ENCODE measurements at regions not wholly inside any gene's neighbourhood (a gene's known extent, or its start where the extent isn't known, plus 50 kb on each side); places are given as distances from the start of the nearest gene placed in this dataset.

DNA sequence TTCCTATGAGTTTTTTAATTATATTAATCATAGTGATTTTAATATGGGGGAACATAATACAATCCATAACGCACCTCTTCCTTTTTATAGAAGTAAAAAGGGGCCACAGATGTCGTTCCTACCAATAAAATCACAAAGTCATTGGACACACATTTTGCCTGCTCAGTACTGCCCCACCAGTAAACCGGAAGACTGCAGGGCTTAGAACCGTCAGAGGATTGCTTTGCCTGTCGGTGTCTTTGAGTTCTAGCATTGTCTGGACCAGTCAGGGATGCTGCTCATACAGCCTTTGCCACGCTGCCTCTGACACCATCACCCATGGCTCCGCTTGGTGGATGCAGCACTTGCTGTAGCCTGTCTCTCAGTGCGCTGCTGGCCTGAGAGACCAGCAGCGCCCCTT, 853.6 kb downstream of the C6orf118 start:
- Histone ChIP-seq H3K36me3 (ENCODE audit: insufficient read depth, low read length) (no peaks in the 10 kb centered on the region), H3K4me3 (ENCODE audit: low read length) (no peak overlapping the region), H3K27ac (ENCODE audit: low read depth in 1 of 2, low read length in 2 of 2) (no peak overlapping the region), H3K9me3 (ENCODE audit: control insufficient read depth in 1 of 2, insufficient read depth in 1 of 2, low read length in 2 of 2) (peaks cover 0 to 3% of the 10 kb centered on the region in 2 experiments), H3K4me1 (ENCODE audit: insufficient read depth, low read length) (no peaks in the 10 kb centered on the region), H3K27me3 (ENCODE audit: control insufficient read depth in 1 of 2, insufficient read depth in 2 of 2, low read length in 2 of 2) (no peaks in the 10 kb centered on the region)
- ATAC-seq (ENCODE audit: poor library complexity) (no peak), DNase-seq (no peak)
- no peaks in the 10 kb centered on the region for H3K36me3 Mint-ChIP-seq (ENCODE audit: low read depth)
- ChIA-PET CTCF (no interaction called here), POLR2A (no interaction called here)
- H3K27ac Mint-ChIP-seq: no peak overlapping the region
- intact Hi-C loops (cut with DNase I, micrococcal nuclease): no loop called here
- no peak overlapping the region for H3K4me3 Mint-ChIP-seq
- no peaks in the 10 kb centered on the region for H3K27me3 Mint-ChIP-seq
- no peaks in the 10 kb centered on the region for H3K4me1 Mint-ChIP-seq (ENCODE audit: low read depth)
- H3K9me3 Mint-ChIP-seq: peaks cover 2% of the 10 kb centered on the region
- TF ChIP-seq, protein P1, sequence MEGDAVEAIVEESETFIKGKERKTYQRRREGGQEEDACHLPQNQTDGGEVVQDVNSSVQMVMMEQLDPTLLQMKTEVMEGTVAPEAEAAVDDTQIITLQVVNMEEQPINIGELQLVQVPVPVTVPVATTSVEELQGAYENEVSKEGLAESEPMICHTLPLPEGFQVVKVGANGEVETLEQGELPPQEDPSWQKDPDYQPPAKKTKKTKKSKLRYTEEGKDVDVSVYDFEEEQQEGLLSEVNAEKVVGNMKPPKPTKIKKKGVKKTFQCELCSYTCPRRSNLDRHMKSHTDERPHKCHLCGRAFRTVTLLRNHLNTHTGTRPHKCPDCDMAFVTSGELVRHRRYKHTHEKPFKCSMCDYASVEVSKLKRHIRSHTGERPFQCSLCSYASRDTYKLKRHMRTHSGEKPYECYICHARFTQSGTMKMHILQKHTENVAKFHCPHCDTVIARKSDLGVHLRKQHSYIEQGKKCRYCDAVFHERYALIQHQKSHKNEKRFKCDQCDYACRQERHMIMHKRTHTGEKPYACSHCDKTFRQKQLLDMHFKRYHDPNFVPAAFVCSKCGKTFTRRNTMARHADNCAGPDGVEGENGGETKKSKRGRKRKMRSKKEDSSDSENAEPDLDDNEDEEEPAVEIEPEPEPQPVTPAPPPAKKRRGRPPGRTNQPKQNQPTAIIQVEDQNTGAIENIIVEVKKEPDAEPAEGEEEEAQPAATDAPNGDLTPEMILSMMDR (IDR thresholded peaks at IDR 0.05): no peak

DNA sequence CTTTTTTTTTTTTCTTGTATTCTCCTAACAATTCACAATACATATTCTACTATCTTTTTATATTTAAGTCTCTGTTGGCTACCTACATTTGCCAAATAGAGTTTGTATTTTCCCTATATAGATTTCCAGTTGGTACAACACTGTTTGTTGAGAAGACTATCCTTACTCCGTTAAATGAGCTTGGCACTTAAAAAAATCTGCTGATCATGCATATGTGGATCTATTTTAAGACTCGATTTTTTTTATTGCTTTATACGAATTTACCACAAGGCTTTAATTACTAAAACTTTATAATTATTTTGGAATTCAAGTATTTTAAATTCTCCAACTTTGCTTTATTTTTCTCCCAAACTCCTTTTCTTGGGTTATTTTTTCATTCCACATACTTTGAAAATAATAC, 855.6 kb downstream of the C6orf118 start:
- Mint-ChIP-seq H3K27me3 (no peaks in the 10 kb centered on the region), H3K4me3 (no peak overlapping the region), H3K27ac (no peak overlapping the region), H3K9me3 (no peaks in the 10 kb centered on the region), H3K4me1 (ENCODE audit: low read depth) (no peaks in the 10 kb centered on the region), H3K36me3 (ENCODE audit: low read depth) (no peaks in the 10 kb centered on the region)
- peaks cover 0 to 3% of the 10 kb centered on the region in 2 experiments for H3K9me3 ChIP-seq (ENCODE audit: control insufficient read depth in 1 of 2, insufficient read depth in 1 of 2, low read length in 2 of 2)
- CTCF ChIA-PET: no interaction called here
- no peaks in the 10 kb centered on the region for H3K4me1 ChIP-seq (ENCODE audit: insufficient read depth, low read length)
- no peak for DNase-seq
- no peak for ATAC-seq (ENCODE audit: poor library complexity)
- intact Hi-C loops (cut with DNase I, micrococcal nuclease): no loop called here
- TF ChIP-seq, protein P1 (IDR thresholded peaks at IDR 0.05): no peak
- no peaks in the 10 kb centered on the region for H3K36me3 ChIP-seq (ENCODE audit: insufficient read depth, low read length)
- POLR2A ChIA-PET: no interaction called here
- H3K27me3 ChIP-seq (ENCODE audit: control insufficient read depth in 1 of 2, insufficient read depth in 2 of 2, low read length in 2 of 2): no peaks in the 10 kb centered on the region
- no peak overlapping the region for H3K27ac ChIP-seq (ENCODE audit: low read depth in 1 of 2, low read length in 2 of 2)
- no peak overlapping the region for H3K4me3 ChIP-seq (ENCODE audit: low read length)

DNA sequence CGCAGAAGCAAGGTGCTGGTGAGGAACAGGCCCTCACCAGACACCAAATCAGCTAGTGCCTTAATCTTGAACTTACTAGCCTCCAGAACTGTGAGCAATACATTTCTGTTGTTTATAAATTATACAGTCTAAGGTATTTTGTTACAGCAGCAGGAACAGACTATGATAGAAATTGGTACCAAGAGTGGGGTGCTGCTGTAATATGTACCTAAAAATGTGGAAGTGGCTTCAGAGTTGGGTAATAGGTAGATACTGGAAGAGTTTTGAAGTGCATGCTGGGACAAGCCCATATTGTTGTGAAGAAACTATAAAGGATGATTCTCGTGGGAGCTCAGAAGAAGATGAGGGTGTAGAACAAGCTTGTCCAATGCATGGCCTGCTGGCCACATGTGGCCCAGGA, 866.8 kb downstream of the C6orf118 start:
- no peaks in the 10 kb centered on the region for H3K4me1 Mint-ChIP-seq (ENCODE audit: low read depth)
- peaks cover 7% of the 10 kb centered on the region for H3K9me3 Mint-ChIP-seq
- Histone ChIP-seq H3K27me3 (ENCODE audit: control insufficient read depth in 1 of 2, insufficient read depth in 2 of 2, low read length in 2 of 2) (no peaks in the 10 kb centered on the region), H3K4me3 (ENCODE audit: low read length) (no peak overlapping the region), H3K4me1 (ENCODE audit: insufficient read depth, low read length) (no peaks in the 10 kb centered on the region), H3K36me3 (ENCODE audit: insufficient read depth, low read length) (no peaks in the 10 kb centered on the region), H3K9me3 (ENCODE audit: control insufficient read depth in 1 of 2, insufficient read depth in 1 of 2, low read length in 2 of 2) (peaks cover 3 to 9% of the 10 kb centered on the region in 2 experiments), H3K27ac (ENCODE audit: low read depth in 1 of 2, low read length in 2 of 2) (no peak overlapping the region)
- POLR2A ChIA-PET: no interaction called here
- TF ChIP-seq, protein P1 (IDR thresholded peaks at IDR 0.05): no peak
- no peaks in the 10 kb centered on the region for H3K27me3 Mint-ChIP-seq
- no peak overlapping the region for H3K4me3 Mint-ChIP-seq
- CTCF ChIA-PET: no interaction called here
- intact Hi-C loops (cut with DNase I, micrococcal nuclease): no loop called here
- H3K27ac Mint-ChIP-seq: no peak overlapping the region
- DNase-seq: no peak
- no peaks in the 10 kb centered on the region for H3K36me3 Mint-ChIP-seq (ENCODE audit: low read depth)
- no peak for ATAC-seq (ENCODE audit: poor library complexity)

All from CD4-positive, alpha-beta T cell (primary cell).